Liver (tissue), 3 donors: ENCODE measurements at regions not wholly inside any gene's neighbourhood (a gene's known extent, or its start where the extent isn't known, plus 50 kb on each side); places are given as distances from the start of the nearest gene placed in this dataset.

ENCODE experiments used
- CTCF ChIP-seq: fragments of 150-350 bp; IDR thresholded peaks from 2 replicates; pipeline ENCODE4 v1.5.1; 2017; ENCODE audit warnings: improper control_type of control experiment, low read depth, low read length; ENCODE audit not compliant: missing input control
- EGR1 ChIP-seq, 2 donors: IDR thresholded peaks; 2 replicates each; pipeline ENCODE4 v1.6.1; 2016 to 2018; ENCODE audit warnings: antibody characterized with exemption in 2 of 2, low read depth in 2 of 2
- FOXA1 ChIP-seq: IDR thresholded peaks from 2 replicates; pipeline ENCODE4 v1.6.1; 2016; ENCODE audit warnings: antibody characterized with exemption
- GABPA ChIP-seq, 2 donors: IDR thresholded peaks in 1 of 2; conservative IDR thresholded peaks in 1 of 2; 2 replicates each; pipeline ENCODE4 v1.6.1; 2016; ENCODE audit warnings: antibody characterized with exemption in 2 of 2, mild to moderate bottlenecking in 1 of 2, moderate library complexity in 1 of 2
- JUND ChIP-seq, 2 donors: IDR thresholded peaks; 2 replicates each; pipeline ENCODE4 v1.6.1; 2016; ENCODE audit warnings: antibody characterized with exemption in 2 of 2
- RAD21 ChIP-seq, 2 donors: IDR thresholded peaks; 2 replicates each; pipeline ENCODE4 v1.6.1; 2016; ENCODE audit warnings: antibody characterized with exemption in 2 of 2, mild to moderate bottlenecking in 2 of 2
- RXRA ChIP-seq, 2 donors: IDR thresholded peaks; 2 replicates each; pipeline ENCODE4 v1.6.1; 2017 to 2018; ENCODE audit warnings: antibody characterized with exemption in 2 of 2, mild to moderate bottlenecking in 1 of 2
- SP1 ChIP-seq: IDR thresholded peaks from 2 replicates; pipeline ENCODE4 v1.6.1; 2018; ENCODE audit warnings: antibody characterized with exemption, mild to moderate bottlenecking
- TAF1 ChIP-seq: conservative IDR thresholded peaks from 2 replicates; pipeline ENCODE4 v1.6.1; 2016; ENCODE audit warnings: antibody characterized with exemption, mild to moderate bottlenecking
- YY1 ChIP-seq: IDR thresholded peaks from 2 replicates; pipeline ENCODE4 v1.6.1; 2016; ENCODE audit warnings: antibody characterized with exemption, mild to moderate bottlenecking
- TF ChIP-seq, protein P1 (sequence below): IDR thresholded peaks from 2 replicates; pipeline ENCODE4 v1.6.1; 2016; ENCODE audit warnings: antibody characterized with exemption
- TF ChIP-seq, protein P2 (sequence below): IDR thresholded peaks from 2 replicates; pipeline ENCODE4 v1.6.1; 2016; ENCODE audit warnings: antibody characterized with exemption, mild to moderate bottlenecking
- TF ChIP-seq, protein P3 (sequence below): IDR thresholded peaks from 2 replicates; pipeline ENCODE4 v1.6.1; 2016; ENCODE audit warnings: antibody characterized with exemption
- TF ChIP-seq, protein P4 (sequence below): IDR thresholded peaks from 2 replicates; pipeline ENCODE4 v1.6.1; 2016; ENCODE audit warnings: antibody characterized with exemption
- donor health status: healthy.
- donor health status: healthy.

DNA sequence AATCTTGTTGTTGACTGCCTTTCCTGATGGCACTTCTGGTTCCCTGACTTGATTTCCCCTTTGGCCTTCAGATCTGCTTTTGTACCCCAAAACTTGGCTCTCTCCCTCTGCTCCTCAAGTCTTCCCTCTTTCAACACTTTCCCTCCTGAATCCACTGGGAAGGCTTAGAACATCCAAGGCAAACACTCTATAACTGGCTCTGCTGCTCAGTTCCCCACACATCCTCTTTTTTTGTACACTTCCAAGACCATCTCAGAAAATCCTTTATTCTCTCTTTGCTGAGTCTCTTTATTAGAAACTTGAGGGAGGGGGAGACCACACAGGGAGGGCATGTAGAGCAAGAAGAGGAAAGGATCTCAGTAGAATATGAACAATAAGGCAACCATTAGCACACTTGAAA is 354.1 kb downstream of the KIF16B start:
- TF ChIP-seq TAF1, result no peak
- no peak for TF ChIP-seq CTCF
- no peak for TF ChIP-seq JUND (IDR thresholded peaks at IDR 0.05)
- TF ChIP-seq, protein P1, sequence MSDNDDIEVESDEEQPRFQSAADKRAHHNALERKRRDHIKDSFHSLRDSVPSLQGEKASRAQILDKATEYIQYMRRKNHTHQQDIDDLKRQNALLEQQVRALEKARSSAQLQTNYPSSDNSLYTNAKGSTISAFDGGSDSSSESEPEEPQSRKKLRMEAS, result no peak
- no peak for TF ChIP-seq RAD21 (IDR thresholded peaks at IDR 0.05)
- TF ChIP-seq, protein P2, sequence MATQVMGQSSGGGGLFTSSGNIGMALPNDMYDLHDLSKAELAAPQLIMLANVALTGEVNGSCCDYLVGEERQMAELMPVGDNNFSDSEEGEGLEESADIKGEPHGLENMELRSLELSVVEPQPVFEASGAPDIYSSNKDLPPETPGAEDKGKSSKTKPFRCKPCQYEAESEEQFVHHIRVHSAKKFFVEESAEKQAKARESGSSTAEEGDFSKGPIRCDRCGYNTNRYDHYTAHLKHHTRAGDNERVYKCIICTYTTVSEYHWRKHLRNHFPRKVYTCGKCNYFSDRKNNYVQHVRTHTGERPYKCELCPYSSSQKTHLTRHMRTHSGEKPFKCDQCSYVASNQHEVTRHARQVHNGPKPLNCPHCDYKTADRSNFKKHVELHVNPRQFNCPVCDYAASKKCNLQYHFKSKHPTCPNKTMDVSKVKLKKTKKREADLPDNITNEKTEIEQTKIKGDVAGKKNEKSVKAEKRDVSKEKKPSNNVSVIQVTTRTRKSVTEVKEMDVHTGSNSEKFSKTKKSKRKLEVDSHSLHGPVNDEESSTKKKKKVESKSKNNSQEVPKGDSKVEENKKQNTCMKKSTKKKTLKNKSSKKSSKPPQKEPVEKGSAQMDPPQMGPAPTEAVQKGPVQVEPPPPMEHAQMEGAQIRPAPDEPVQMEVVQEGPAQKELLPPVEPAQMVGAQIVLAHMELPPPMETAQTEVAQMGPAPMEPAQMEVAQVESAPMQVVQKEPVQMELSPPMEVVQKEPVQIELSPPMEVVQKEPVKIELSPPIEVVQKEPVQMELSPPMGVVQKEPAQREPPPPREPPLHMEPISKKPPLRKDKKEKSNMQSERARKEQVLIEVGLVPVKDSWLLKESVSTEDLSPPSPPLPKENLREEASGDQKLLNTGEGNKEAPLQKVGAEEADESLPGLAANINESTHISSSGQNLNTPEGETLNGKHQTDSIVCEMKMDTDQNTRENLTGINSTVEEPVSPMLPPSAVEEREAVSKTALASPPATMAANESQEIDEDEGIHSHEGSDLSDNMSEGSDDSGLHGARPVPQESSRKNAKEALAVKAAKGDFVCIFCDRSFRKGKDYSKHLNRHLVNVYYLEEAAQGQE, result no peak
- no peak for TF ChIP-seq EGR1 (IDR thresholded peaks at IDR 0.05; ENCODE audit: low read depth in 2 of 2)
- TF ChIP-seq YY1, result no peak
- no peak for TF ChIP-seq RXRA (IDR thresholded peaks at IDR 0.05)
- no peak for TF ChIP-seq GABPA (IDR thresholded peaks at IDR 0.05 in 1 of 2, conservative IDR thresholded peaks at IDR 0.05 in 1 of 2)
- no peak for TF ChIP-seq FOXA1
- TF ChIP-seq, protein P3, sequence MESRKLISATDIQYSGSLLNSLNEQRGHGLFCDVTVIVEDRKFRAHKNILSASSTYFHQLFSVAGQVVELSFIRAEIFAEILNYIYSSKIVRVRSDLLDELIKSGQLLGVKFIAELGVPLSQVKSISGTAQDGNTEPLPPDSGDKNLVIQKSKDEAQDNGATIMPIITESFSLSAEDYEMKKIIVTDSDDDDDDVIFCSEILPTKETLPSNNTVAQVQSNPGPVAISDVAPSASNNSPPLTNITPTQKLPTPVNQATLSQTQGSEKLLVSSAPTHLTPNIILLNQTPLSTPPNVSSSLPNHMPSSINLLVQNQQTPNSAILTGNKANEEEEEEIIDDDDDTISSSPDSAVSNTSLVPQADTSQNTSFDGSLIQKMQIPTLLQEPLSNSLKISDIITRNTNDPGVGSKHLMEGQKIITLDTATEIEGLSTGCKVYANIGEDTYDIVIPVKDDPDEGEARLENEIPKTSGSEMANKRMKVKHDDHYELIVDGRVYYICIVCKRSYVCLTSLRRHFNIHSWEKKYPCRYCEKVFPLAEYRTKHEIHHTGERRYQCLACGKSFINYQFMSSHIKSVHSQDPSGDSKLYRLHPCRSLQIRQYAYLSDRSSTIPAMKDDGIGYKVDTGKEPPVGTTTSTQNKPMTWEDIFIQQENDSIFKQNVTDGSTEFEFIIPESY, result no peak
- TF ChIP-seq SP1, result no peak
- TF ChIP-seq, protein P4, sequence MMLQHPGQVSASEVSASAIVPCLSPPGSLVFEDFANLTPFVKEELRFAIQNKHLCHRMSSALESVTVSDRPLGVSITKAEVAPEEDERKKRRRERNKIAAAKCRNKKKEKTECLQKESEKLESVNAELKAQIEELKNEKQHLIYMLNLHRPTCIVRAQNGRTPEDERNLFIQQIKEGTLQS, result no peak
